ENCODE measurements at regions not wholly inside any gene's neighbourhood (a gene's known extent, or its start where the extent isn't known, plus 50 kb on each side); places are given as distances from the start of the nearest gene placed in this dataset.

GRCh38 chr7:32256376-32256775 is 186.2 kb upstream of the PDE1C start:
- TF ChIP-seq, protein P1, sequence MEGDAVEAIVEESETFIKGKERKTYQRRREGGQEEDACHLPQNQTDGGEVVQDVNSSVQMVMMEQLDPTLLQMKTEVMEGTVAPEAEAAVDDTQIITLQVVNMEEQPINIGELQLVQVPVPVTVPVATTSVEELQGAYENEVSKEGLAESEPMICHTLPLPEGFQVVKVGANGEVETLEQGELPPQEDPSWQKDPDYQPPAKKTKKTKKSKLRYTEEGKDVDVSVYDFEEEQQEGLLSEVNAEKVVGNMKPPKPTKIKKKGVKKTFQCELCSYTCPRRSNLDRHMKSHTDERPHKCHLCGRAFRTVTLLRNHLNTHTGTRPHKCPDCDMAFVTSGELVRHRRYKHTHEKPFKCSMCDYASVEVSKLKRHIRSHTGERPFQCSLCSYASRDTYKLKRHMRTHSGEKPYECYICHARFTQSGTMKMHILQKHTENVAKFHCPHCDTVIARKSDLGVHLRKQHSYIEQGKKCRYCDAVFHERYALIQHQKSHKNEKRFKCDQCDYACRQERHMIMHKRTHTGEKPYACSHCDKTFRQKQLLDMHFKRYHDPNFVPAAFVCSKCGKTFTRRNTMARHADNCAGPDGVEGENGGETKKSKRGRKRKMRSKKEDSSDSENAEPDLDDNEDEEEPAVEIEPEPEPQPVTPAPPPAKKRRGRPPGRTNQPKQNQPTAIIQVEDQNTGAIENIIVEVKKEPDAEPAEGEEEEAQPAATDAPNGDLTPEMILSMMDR (IDR thresholded peaks at IDR 0.05), result no peak
- no peak for TF ChIP-seq POLR2AphosphoS5 (IDR thresholded peaks at IDR 0.05)

Measured in suprapubic skin (tissue), 3 donors.